ENCODE measurements at regions not wholly inside any gene's neighbourhood (a gene's known extent, or its start where the extent isn't known, plus 50 kb on each side); places are given as distances from the start of the nearest gene placed in this dataset.
"Not testable (repeated sequence)": the region's sequence is repeated elsewhere in the genome, so short reads cannot be mapped to it uniquely, and the experiment has no call there.

GRCh38 chr2:183614799-183615435 is 490.7 kb downstream of the NUP35 start:
- no peak for DNase-seq (ENCODE audit: low read depth)

GRCh38 chr2:183623227-183623626 is 499.0 kb downstream of the NUP35 start:
- DNase-seq (ENCODE audit: low read depth) = no peak

- DNase-seq (ENCODE audit: low read depth) = no peak
Measured at GRCh38 chr2:183630964-183631363, 506.7 kb downstream of the NUP35 start.

- no peak for DNase-seq (ENCODE audit: low read depth)
Measured at GRCh38 chr2:183656121-183656520, 531.9 kb downstream of the NUP35 start.

- no peak for DNase-seq (ENCODE audit: low read depth)
Measured at GRCh38 chr2:183665425-183665824, 541.2 kb downstream of the NUP35 start.

- DNase-seq (ENCODE audit: low read depth) = peak; percentile 13
Measured at GRCh38 chr2:183666031-183666430, 541.8 kb downstream of the NUP35 start.

- no peak for DNase-seq (ENCODE audit: low read depth)
Measured at GRCh38 chr2:183671233-183671632, 547.0 kb downstream of the NUP35 start.

GRCh38 chr2:183678908-183679307 is 554.7 kb downstream of the NUP35 start:
- DNase-seq (ENCODE audit: low read depth) = no peak

- no peak for DNase-seq (ENCODE audit: low read depth)
Measured at GRCh38 chr2:183680573-183680972, 556.3 kb downstream of the NUP35 start.

GRCh38 chr2:183684686-183685085 is 560.4 kb downstream of the NUP35 start:
- no peak for DNase-seq (ENCODE audit: low read depth)

GRCh38 chr2:183696028-183696427 is 571.8 kb downstream of the NUP35 start:
- no peak for DNase-seq (ENCODE audit: low read depth)

- no peak for DNase-seq (ENCODE audit: low read depth)
Measured at GRCh38 chr2:183709829-183710228, 585.6 kb downstream of the NUP35 start.

GRCh38 chr2:183718246-183718645 is 594.0 kb downstream of the NUP35 start:
- no peak for DNase-seq (ENCODE audit: low read depth)

- DNase-seq (ENCODE audit: low read depth) = no peak
Measured at GRCh38 chr2:183723278-183723677, 599.0 kb downstream of the NUP35 start.

- no peak for DNase-seq (ENCODE audit: low read depth)
Measured at GRCh38 chr2:183729380-183729779, 605.1 kb downstream of the NUP35 start.

GRCh38 chr2:183740241-183740640 is 616.0 kb downstream of the NUP35 start:
- DNase-seq (ENCODE audit: low read depth) = no peak

GRCh38 chr2:183752571-183752970 is 628.3 kb downstream of the NUP35 start:
- DNase-seq (ENCODE audit: low read depth) = no peak

- no peak for DNase-seq (ENCODE audit: low read depth)
Measured at GRCh38 chr2:183759033-183759432, 634.8 kb downstream of the NUP35 start.

GRCh38 chr2:183773775-183774174 is 649.5 kb downstream of the NUP35 start:
- no peak for DNase-seq (ENCODE audit: low read depth)

- no peak for DNase-seq (ENCODE audit: low read depth)
Measured at GRCh38 chr2:183780072-183780471, 655.8 kb downstream of the NUP35 start.

GRCh38 chr2:183782436-183782835 is 658.2 kb downstream of the NUP35 start:
- no peak for DNase-seq (ENCODE audit: low read depth)

GRCh38 chr2:183788796-183789195 is 664.6 kb downstream of the NUP35 start:
- not testable (repeated sequence) for DNase-seq (ENCODE audit: low read depth)

GRCh38 chr2:183792165-183792924 is 668.1 kb downstream of the NUP35 start:
- not testable (repeated sequence) for DNase-seq (ENCODE audit: low read depth)

- no peak for DNase-seq (ENCODE audit: low read depth)
Measured at GRCh38 chr2:183798535-183798934, 674.3 kb downstream of the NUP35 start.

Measured in M059J (cell line).